Erythroblast (primary cell): ENCODE measurements at regions not wholly inside any gene's neighbourhood (a gene's known extent, or its start where the extent isn't known, plus 50 kb on each side); places are given as distances from the start of the nearest gene placed in this dataset.
"Not testable (repeated sequence)": the region's sequence is repeated elsewhere in the genome, so short reads cannot be mapped to it uniquely, and the experiment has no call there.

Experiments used
- GATA1 ChIP-seq: IDR thresholded peaks from 2 replicates; pipeline ENCODE4 v1.6.1; 2011; ENCODE audit warnings: low read depth, mild to moderate bottlenecking, control low read depth, low read length, moderate library complexity
- POLR2A ChIP-seq: IDR thresholded peaks from 2 replicates; pipeline ENCODE4 v1.6.1; 2011; ENCODE audit warnings: mild to moderate bottlenecking, low read length

GRCh38 chr1:188182063-188182462 lies 1353.3 kb downstream of the PLA2G4A start:
- not testable (repeated sequence) for TF ChIP-seq POLR2A, GATA1
